ENCODE measurements at regions not wholly inside any gene's neighbourhood (a gene's known extent, or its start where the extent isn't known, plus 50 kb on each side); places are given as distances from the start of the nearest gene placed in this dataset.

GRCh38 chr1:213724640-213725536 lies 262.9 kb upstream of the PROX1 start:
- no peak for DNase-seq (ENCODE audit: low spot score)

- DNase-seq (ENCODE audit: low spot score) = no peak
Observed at GRCh38 chr1:213727853-213728592, 259.8 kb upstream of the PROX1 start.

GRCh38 chr1:213728593-213729536 lies 258.9 kb upstream of the PROX1 start:
- DNase-seq (ENCODE audit: low spot score) = no peak

- no peak for DNase-seq (ENCODE audit: low spot score)
Observed at GRCh38 chr1:213733705-213734104, 254.1 kb upstream of the PROX1 start.

- DNase-seq (ENCODE audit: low spot score) = no peak
Observed at GRCh38 chr1:213737398-213738035, 250.3 kb upstream of the PROX1 start.

GRCh38 chr1:213738658-213739057 lies 249.1 kb upstream of the PROX1 start:
- no peak for DNase-seq (ENCODE audit: low spot score)

GRCh38 chr1:213742992-213743391 lies 244.8 kb upstream of the PROX1 start:
- no peak for DNase-seq (ENCODE audit: low spot score)

GRCh38 chr1:213744780-213745179 lies 243.0 kb upstream of the PROX1 start:
- DNase-seq (ENCODE audit: low spot score) = no peak

- DNase-seq (ENCODE audit: low spot score) = no peak
Observed at GRCh38 chr1:213745451-213745850, 242.3 kb upstream of the PROX1 start.

GRCh38 chr1:213749558-213749957 lies 238.2 kb upstream of the PROX1 start:
- no peak for DNase-seq (ENCODE audit: low spot score)

- DNase-seq (ENCODE audit: low spot score) = no peak
Observed at GRCh38 chr1:213750231-213751063, 237.3 kb upstream of the PROX1 start.

GRCh38 chr1:213751064-213751397 lies 236.7 kb upstream of the PROX1 start:
- no peak for DNase-seq (ENCODE audit: low spot score)

- no peak for DNase-seq (ENCODE audit: low spot score)
Observed at GRCh38 chr1:213759359-213760181, 228.2 kb upstream of the PROX1 start.

GRCh38 chr1:213761845-213762407 lies 225.8 kb upstream of the PROX1 start:
- DNase-seq (ENCODE audit: low spot score) = no peak

GRCh38 chr1:213767683-213768082 lies 220.1 kb upstream of the PROX1 start:
- no peak for DNase-seq (ENCODE audit: low spot score)

- DNase-seq (ENCODE audit: low spot score) = no peak
Observed at GRCh38 chr1:213772128-213773063, 215.4 kb upstream of the PROX1 start.

- DNase-seq (ENCODE audit: low spot score) = no peak
Observed at GRCh38 chr1:213773975-213774374, 213.8 kb upstream of the PROX1 start.

GRCh38 chr1:213776969-213777368 lies 210.8 kb upstream of the PROX1 start:
- DNase-seq (ENCODE audit: low spot score) = no peak
